DOHH2 (cell line): ENCODE measurements at regions not wholly inside any gene's neighbourhood (a gene's known extent, or its start where the extent isn't known, plus 50 kb on each side); places are given as distances from the start of the nearest gene placed in this dataset.

Experiments used
- H3F3A ChIP-seq: fragments of 200-600 bp; sonication (generic), shearing (Covaris generic); 2 replicates; pipeline ENCODE4 v1.6.0; 2016; ENCODE audit warnings: antibody characterized with exemption, mild to moderate bottlenecking; ENCODE audit not compliant: control insufficient read depth, insufficient read depth
- H3K27ac ChIP-seq: fragments of 200-600 bp; sonication (generic); 2 replicates; pipeline ENCODE4 v1.5.1; 2014; ENCODE audit warnings: low read depth, mild to moderate bottlenecking, low read length, moderate library complexity
- H3K27me3 ChIP-seq: fragments of 200-600 bp; sonication (generic); 2 replicates; pipeline ENCODE4 v1.6.1; 2014; ENCODE audit warnings: mild to moderate bottlenecking, low read length, mixed read lengths; ENCODE audit not compliant: control insufficient read depth
- H3K36me3 ChIP-seq: fragments of 200-600 bp; sonication (generic); 2 replicates; pipeline ENCODE4 v1.6.1; 2014; ENCODE audit warnings: mild to moderate bottlenecking, low read length, moderate library complexity, mixed read lengths; ENCODE audit not compliant: control insufficient read depth
- H3K4me1 ChIP-seq: fragments of 200-600 bp; sonication (generic); 2 replicates; pipeline ENCODE4 v1.6.1; 2014; ENCODE audit warnings: mild to moderate bottlenecking, low read length, mixed read lengths; ENCODE audit not compliant: control insufficient read depth
- H3K4me2 ChIP-seq: fragments of 200-600 bp; sonication (generic); 2 replicates; pipeline ENCODE4 v1.6.0; 2014; ENCODE audit warnings: mild to moderate bottlenecking, low read length, moderate library complexity
- H3K4me3 ChIP-seq: fragments of 200-600 bp; sonication (generic); 2 replicates; pipeline ENCODE4 v1.5.1; 2014; ENCODE audit warnings: mild to moderate bottlenecking, low read length, mixed read lengths
- H3K79me2 ChIP-seq: fragments of 200-600 bp; sonication (generic); 2 replicates; pipeline ENCODE4 v1.6.1; 2014; ENCODE audit warnings: mild to moderate bottlenecking, low read length, mixed read lengths; ENCODE audit not compliant: control insufficient read depth
- H3K9me2 ChIP-seq: fragments of 200-600 bp; sonication (generic); replicated peaks from 2 replicates; pipeline ENCODE4 v1.6.1; 2014; ENCODE audit warnings: mild to moderate bottlenecking, low read length, mixed read lengths; ENCODE audit not compliant: control insufficient read depth
- H3K9me3 ChIP-seq: fragments of 200-600 bp; sonication (generic); 2 replicates; pipeline ENCODE4 v1.6.1; 2014; ENCODE audit warnings: antibody characterized with exemption, low read length, mixed read lengths; ENCODE audit not compliant: control insufficient read depth, insufficient read depth
- H4K20me1 ChIP-seq: fragments of 200-600 bp; sonication (generic); 2 replicates; pipeline ENCODE4 v1.6.0; 2014; ENCODE audit warnings: low read depth, mild to moderate bottlenecking, antibody characterized with exemption, low read length, moderate library complexity; ENCODE audit not compliant: control insufficient read depth, insufficient read depth
- CTCF ChIP-seq: fragments of 200-600 bp; sonication (generic); IDR thresholded peaks from one replicate; pipeline ENCODE4 v1.5.1; 2014; ENCODE audit warnings: antibody characterized with exemption, mild to moderate bottlenecking, low read depth, low read length; ENCODE audit not compliant: poor library complexity, severe bottlenecking
- EZH2phosphoT487 ChIP-seq: fragments of 200-600 bp; sonication (generic); IDR thresholded peaks from 2 replicates; pipeline ENCODE4 v1.6.1; 2017; ENCODE audit warnings: borderline replicate concordance, mild to moderate bottlenecking, antibody characterized with exemption, low read length, moderate library complexity, mixed read lengths

GRCh38 chr4:111502626-111503025 lies 642.6 kb upstream of the FAM241A start:
- Histone ChIP-seq H3K27ac (no peak overlapping the region), H3K79me2 (no peaks in the 10 kb centered on the region), H3F3A (no peaks in the 10 kb centered on the region), H3K9me3 (no peaks in the 10 kb centered on the region), H3K4me1 (no peaks in the 10 kb centered on the region), H3K4me3 (no peak overlapping the region), H3K27me3 (no peaks in the 10 kb centered on the region), H3K4me2 (no peak overlapping the region), H4K20me1 (no peaks in the 10 kb centered on the region), H3K36me3 (no peaks in the 10 kb centered on the region), H3K9me2 (no peaks in the 10 kb centered on the region; the same call in 1 of the 2 replicates)
- no peak for TF ChIP-seq CTCF
- no peak for TF ChIP-seq EZH2phosphoT487

- Histone ChIP-seq H3F3A (no peaks in the 10 kb centered on the region), H3K4me3 (no peak overlapping the region), H3K79me2 (no peaks in the 10 kb centered on the region), H3K9me2 (no peaks in the 10 kb centered on the region; the same call in 1 of the 2 replicates), H3K36me3 (no peaks in the 10 kb centered on the region), H3K9me3 (no peaks in the 10 kb centered on the region), H3K4me2 (no peak overlapping the region), H3K27ac (no peak overlapping the region), H3K27me3 (no peaks in the 10 kb centered on the region), H4K20me1 (no peaks in the 10 kb centered on the region), H3K4me1 (no peaks in the 10 kb centered on the region)
- no peak for TF ChIP-seq EZH2phosphoT487
- TF ChIP-seq CTCF: no peak
Observed at GRCh38 chr4:111506706-111507105, 638.5 kb upstream of the FAM241A start.

GRCh38 chr4:111510535-111510934 lies 634.7 kb upstream of the FAM241A start:
- Histone ChIP-seq H3K36me3 (no peaks in the 10 kb centered on the region), H3K9me2 (no peaks in the 10 kb centered on the region; the same call in 1 of the 2 replicates), H3K27me3 (no peaks in the 10 kb centered on the region), H4K20me1 (no peaks in the 10 kb centered on the region), H3K4me1 (no peaks in the 10 kb centered on the region), H3F3A (no peaks in the 10 kb centered on the region), H3K4me2 (no peak overlapping the region), H3K79me2 (no peaks in the 10 kb centered on the region), H3K9me3 (no peaks in the 10 kb centered on the region), H3K27ac (no peak overlapping the region), H3K4me3 (no peak overlapping the region)
- TF ChIP-seq CTCF (no peak), EZH2phosphoT487 (no peak)
